ENCODE measurements at regions not wholly inside any gene's neighbourhood (a gene's known extent, or its start where the extent isn't known, plus 50 kb on each side); places are given as distances from the start of the nearest gene placed in this dataset.

DNA sequence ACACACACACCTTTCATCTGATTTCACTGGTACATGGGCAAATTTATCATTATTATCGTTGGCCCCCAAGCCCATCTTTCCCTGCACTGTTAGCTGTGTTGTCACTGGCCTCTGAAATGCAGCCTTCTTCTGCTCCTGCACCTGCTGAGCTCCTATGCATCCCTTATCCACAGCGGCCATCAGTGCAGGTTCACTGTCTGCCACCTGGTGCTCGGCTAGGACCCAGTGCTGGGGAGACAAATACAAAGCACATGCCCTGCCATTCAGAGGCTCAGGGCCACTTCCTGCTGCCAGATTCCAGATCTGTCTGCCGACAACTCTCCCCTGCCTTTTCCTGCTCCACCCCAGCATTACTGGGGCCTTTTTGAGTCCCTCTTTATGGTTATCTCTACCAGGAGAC is 1205.4 kb downstream of the TBC1D22A start:
- TF ChIP-seq CTCF (IDR thresholded peaks at IDR 0.05) (no peak), ZFX (IDR thresholded peaks at IDR 0.05; ENCODE audit: borderline replicate concordance) (no peak)
